ENCODE measurements at regions not wholly inside any gene's neighbourhood (a gene's known extent, or its start where the extent isn't known, plus 50 kb on each side); places are given as distances from the start of the nearest gene placed in this dataset.

GRCh38 chr7:49417034-49417433 lies 356.4 kb upstream of the VWC2 start:
- no peak overlapping the region for H3K4me2 ChIP-seq (ENCODE audit: insufficient read depth, low read length)
- no peaks in the 10 kb centered on the region for H3K36me3 ChIP-seq (ENCODE audit: insufficient read depth, low read length)
- no peaks in the 10 kb centered on the region for H3K4me1 ChIP-seq (ENCODE audit: insufficient read depth, low read length)
- DNase-seq (ENCODE audit: insufficient read length, low spot score, missing footprints), result peak; percentile 1
- no peak overlapping the region for H3K27ac ChIP-seq (ENCODE audit: low read depth, low read length)
- TF ChIP-seq CTCF (IDR thresholded peaks at IDR 0.05; ENCODE audit: extremely low read depth, low read depth, low read length), result no peak
- no peak overlapping the region for H3K4me3 ChIP-seq (ENCODE audit: insufficient read depth, low read length)
- no peaks in the 10 kb centered on the region for H4K20me1 ChIP-seq (ENCODE audit: insufficient read depth, low read length)
- no peaks in the 10 kb centered on the region for H3K27me3 ChIP-seq (ENCODE audit: insufficient read depth, low read length)
- no peaks in the 10 kb centered on the region for H3K79me2 ChIP-seq (ENCODE audit: insufficient read depth, low read length)
- H2AFZ ChIP-seq (ENCODE audit: low read length), result no peak overlapping the region
- H3K9me3 ChIP-seq (ENCODE audit: low read depth, low read length), result no peaks in the 10 kb centered on the region

- H2AFZ ChIP-seq (ENCODE audit: low read length), result no peak overlapping the region
- no peaks in the 10 kb centered on the region for H3K9me3 ChIP-seq (ENCODE audit: low read depth, low read length)
- no peak for TF ChIP-seq CTCF (IDR thresholded peaks at IDR 0.05; ENCODE audit: extremely low read depth, low read depth, low read length)
- H3K79me2 ChIP-seq (ENCODE audit: insufficient read depth, low read length), result no peaks in the 10 kb centered on the region
- H3K4me1 ChIP-seq (ENCODE audit: insufficient read depth, low read length), result no peaks in the 10 kb centered on the region
- H3K27me3 ChIP-seq (ENCODE audit: insufficient read depth, low read length), result no peaks in the 10 kb centered on the region
- H3K27ac ChIP-seq (ENCODE audit: low read depth, low read length), result no peak overlapping the region
- DNase-seq (ENCODE audit: insufficient read length, low spot score, missing footprints), result no peak
- no peak overlapping the region for H3K4me3 ChIP-seq (ENCODE audit: insufficient read depth, low read length)
- H4K20me1 ChIP-seq (ENCODE audit: insufficient read depth, low read length), result no peaks in the 10 kb centered on the region
- no peaks in the 10 kb centered on the region for H3K36me3 ChIP-seq (ENCODE audit: insufficient read depth, low read length)
- no peak overlapping the region for H3K4me2 ChIP-seq (ENCODE audit: insufficient read depth, low read length)
These were observed 354.5 kb upstream of the VWC2 start for GRCh38 chr7:49418963-49419362.

GRCh38 chr7:49422564-49422963 lies 350.9 kb upstream of the VWC2 start:
- Histone ChIP-seq H3K27me3 (ENCODE audit: insufficient read depth, low read length) (no peaks in the 10 kb centered on the region), H3K4me2 (ENCODE audit: insufficient read depth, low read length) (no peak overlapping the region), H3K4me3 (ENCODE audit: insufficient read depth, low read length) (no peak overlapping the region), H3K79me2 (ENCODE audit: insufficient read depth, low read length) (no peaks in the 10 kb centered on the region), H3K9me3 (ENCODE audit: low read depth, low read length) (peaks cover 3% of the 10 kb centered on the region), H3K36me3 (ENCODE audit: insufficient read depth, low read length) (no peaks in the 10 kb centered on the region), H3K4me1 (ENCODE audit: insufficient read depth, low read length) (no peaks in the 10 kb centered on the region), H3K27ac (ENCODE audit: low read depth, low read length) (no peak overlapping the region), H2AFZ (ENCODE audit: low read length) (no peak overlapping the region), H4K20me1 (ENCODE audit: insufficient read depth, low read length) (no peaks in the 10 kb centered on the region)
- no peak for DNase-seq (ENCODE audit: insufficient read length, low spot score, missing footprints)
- no peak for TF ChIP-seq CTCF (IDR thresholded peaks at IDR 0.05; ENCODE audit: extremely low read depth, low read depth, low read length)

GRCh38 chr7:49424109-49424508 lies 349.3 kb upstream of the VWC2 start:
- H4K20me1 ChIP-seq (ENCODE audit: insufficient read depth, low read length), result no peaks in the 10 kb centered on the region
- no peak overlapping the region for H3K4me3 ChIP-seq (ENCODE audit: insufficient read depth, low read length)
- no peaks in the 10 kb centered on the region for H3K27me3 ChIP-seq (ENCODE audit: insufficient read depth, low read length)
- no peak overlapping the region for H3K27ac ChIP-seq (ENCODE audit: low read depth, low read length)
- DNase-seq (ENCODE audit: insufficient read length, low spot score, missing footprints), result no peak
- peaks cover 3% of the 10 kb centered on the region for H3K9me3 ChIP-seq (ENCODE audit: low read depth, low read length)
- H3K4me2 ChIP-seq (ENCODE audit: insufficient read depth, low read length), result no peak overlapping the region
- no peaks in the 10 kb centered on the region for H3K4me1 ChIP-seq (ENCODE audit: insufficient read depth, low read length)
- H3K36me3 ChIP-seq (ENCODE audit: insufficient read depth, low read length), result no peaks in the 10 kb centered on the region
- TF ChIP-seq CTCF (IDR thresholded peaks at IDR 0.05; ENCODE audit: extremely low read depth, low read depth, low read length), result no peak
- no peak overlapping the region for H2AFZ ChIP-seq (ENCODE audit: low read length)
- H3K79me2 ChIP-seq (ENCODE audit: insufficient read depth, low read length), result no peaks in the 10 kb centered on the region
